DND-41 (cell line): ENCODE measurements at regions not wholly inside any gene's neighbourhood (a gene's known extent, or its start where the extent isn't known, plus 50 kb on each side); places are given as distances from the start of the nearest gene placed in this dataset.
"Not testable (repeated sequence)": the region's sequence is repeated elsewhere in the genome, so short reads cannot be mapped to it uniquely, and the experiment has no call there.

ENCODE experiments used
- ATAC-seq: fragments of 200-7000 bp; cut with Tn5 transposase; 3 replicates; pipeline ENCODE4 v1.9.1; 2021; ENCODE audit warnings: low read depth; ENCODE audit not compliant: insufficient read depth
- DNase-seq: peaks from one replicate; pipeline ENCODE4 v3.0.0-alpha.2; 2020
- H2AFZ ChIP-seq: 2 replicates; pipeline ENCODE4 v1.6.0; 2012; ENCODE audit warnings: low read depth, low read length
- H3K27ac ChIP-seq: 2 replicates; pipeline ENCODE4 v1.5.1; 2012; ENCODE audit warnings: low read length, inconsistent platforms
- H3K27me3 ChIP-seq: fragments of 200-600 bp; sonication (generic); 2 replicates; pipeline ENCODE4 v1.6.0; 2012; ENCODE audit warnings: low read length, mild to moderate bottlenecking, inconsistent platforms; ENCODE audit not compliant: insufficient read depth, poor library complexity
- H3K36me3 ChIP-seq: 2 replicates; pipeline ENCODE4 v1.5.1; 2012; ENCODE audit warnings: low read length, inconsistent platforms; ENCODE audit not compliant: insufficient read depth
- H3K4me1 ChIP-seq: 2 replicates; pipeline ENCODE4 v1.5.1; 2012; ENCODE audit warnings: mild to moderate bottlenecking, low read length; ENCODE audit not compliant: insufficient read depth
- H3K4me2 ChIP-seq: 2 replicates; pipeline ENCODE4 v1.6.0; 2012; ENCODE audit warnings: mild to moderate bottlenecking, moderate library complexity, low read length, inconsistent platforms; ENCODE audit not compliant: insufficient read depth
- H3K4me3 ChIP-seq, 2 experiments: fragments of 200-600 bp in 1 of 2; shearing (Covaris generic) in 1 of 2; 2 replicates each; pipeline ENCODE4 v1.5.1; 2012 to 2016; ENCODE audit warnings: inconsistent platforms in 2 of 2, low read length in 2 of 2, mild to moderate bottlenecking in 2 of 2, low read depth in 1 of 2, moderate library complexity in 1 of 2
- H3K79me2 ChIP-seq: 2 replicates; pipeline ENCODE4 v1.6.0; 2012; ENCODE audit warnings: low read length, inconsistent platforms; ENCODE audit not compliant: insufficient read depth
- H3K9ac ChIP-seq: 2 replicates; pipeline ENCODE4 v1.6.0; 2012; ENCODE audit warnings: low read depth, mild to moderate bottlenecking, inconsistent platforms, low read length, moderate library complexity
- H3K9me3 ChIP-seq: 2 replicates; pipeline ENCODE4 v1.5.1; 2012; ENCODE audit warnings: low read length, moderate library complexity, mild to moderate bottlenecking, inconsistent platforms; ENCODE audit not compliant: insufficient read depth, severe bottlenecking
- H4K20me1 ChIP-seq: 2 replicates; pipeline ENCODE4 v1.6.0; 2012; ENCODE audit warnings: low read length; ENCODE audit not compliant: insufficient read depth

- H3K9me3 ChIP-seq, ATAC-seq, H2AFZ ChIP-seq, H3K36me3 ChIP-seq, H4K20me1 ChIP-seq, H3K79me2 ChIP-seq, H3K27me3 ChIP-seq, H3K9ac ChIP-seq, H3K4me2 ChIP-seq, H3K27ac ChIP-seq, H3K4me3 ChIP-seq, DNase-seq, H3K4me1 ChIP-seq: not testable (repeated sequence)
Measured at GRCh38 chr2:89895629-89896028, 1204.2 kb downstream of the RPIA start.

- DNase-seq: not testable (repeated sequence)
Measured at GRCh38 chr2:89927018-89927417, 1235.5 kb downstream of the RPIA start.

DNA sequence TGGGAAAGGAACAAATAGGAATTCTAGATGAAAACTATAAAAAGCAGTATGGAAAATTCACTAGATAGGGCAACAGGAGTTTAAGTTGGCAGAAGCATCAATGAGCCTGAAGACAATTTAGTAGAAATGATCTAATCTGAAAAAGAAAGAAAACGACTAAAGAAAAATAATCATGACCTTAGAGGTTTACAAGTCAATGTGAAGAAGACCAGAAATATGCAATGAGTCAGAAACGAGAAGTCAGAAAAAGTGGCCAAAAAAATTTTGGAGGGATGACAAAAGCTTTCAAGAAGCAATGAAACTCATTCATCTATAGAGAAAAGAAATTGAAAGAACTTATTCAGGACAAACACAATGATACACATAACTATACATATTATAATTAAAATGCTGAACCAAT is 1244.0 kb downstream of the RPIA start:
- not testable (repeated sequence) for H3K36me3 ChIP-seq, H3K4me2 ChIP-seq, H3K27me3 ChIP-seq, DNase-seq, H3K9ac ChIP-seq, H3K27ac ChIP-seq, H4K20me1 ChIP-seq, H3K4me1 ChIP-seq, ATAC-seq, H3K79me2 ChIP-seq, H3K9me3 ChIP-seq, H2AFZ ChIP-seq, H3K4me3 ChIP-seq

More at GRCh38 chr2:89927018-89927417, 1235.5 kb downstream of the RPIA start:
- not testable (repeated sequence) for ATAC-seq, H3K4me2 ChIP-seq, H3K79me2 ChIP-seq, H3K4me3 ChIP-seq, H3K36me3 ChIP-seq, H4K20me1 ChIP-seq, H2AFZ ChIP-seq, H3K9ac ChIP-seq, H3K27ac ChIP-seq, H3K27me3 ChIP-seq, H3K4me1 ChIP-seq, H3K9me3 ChIP-seq

- not testable (repeated sequence) for H3K4me1 ChIP-seq, H3K4me2 ChIP-seq, H3K36me3 ChIP-seq, ATAC-seq, H3K9ac ChIP-seq, H2AFZ ChIP-seq, H3K4me3 ChIP-seq, H3K27me3 ChIP-seq, DNase-seq, H3K9me3 ChIP-seq, H4K20me1 ChIP-seq, H3K27ac ChIP-seq, H3K79me2 ChIP-seq
Measured at GRCh38 chr2:89936011-89936410, 1244.5 kb downstream of the RPIA start.

GRCh38 chr2:89936559-89936958 is 1245.1 kb downstream of the RPIA start:
- not testable (repeated sequence) for H3K27me3 ChIP-seq, H3K4me1 ChIP-seq, H2AFZ ChIP-seq, H3K79me2 ChIP-seq, H3K9ac ChIP-seq, H3K36me3 ChIP-seq, H3K4me3 ChIP-seq, H3K9me3 ChIP-seq, H3K27ac ChIP-seq, H3K4me2 ChIP-seq, DNase-seq, ATAC-seq, H4K20me1 ChIP-seq

DNA sequence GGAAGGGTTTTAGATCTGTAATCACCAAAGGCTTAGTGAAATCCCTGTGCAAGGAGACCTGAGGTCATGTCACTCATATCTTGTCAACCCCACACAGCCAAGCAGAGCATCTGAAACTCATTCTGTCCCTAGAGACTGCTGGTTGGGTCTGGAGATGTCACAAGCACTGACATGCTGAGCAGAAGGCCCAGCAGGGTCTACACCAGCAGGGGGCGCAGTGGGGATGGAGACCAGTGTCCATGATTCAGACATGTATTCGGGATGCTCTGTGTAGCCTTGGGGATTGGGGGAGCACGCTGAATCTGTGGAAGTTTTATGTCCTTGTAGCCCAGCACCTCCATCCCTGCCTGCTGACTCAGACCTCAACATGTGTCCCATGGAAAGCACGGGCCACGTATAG is 1247.3 kb downstream of the RPIA start:
- not testable (repeated sequence) for H3K79me2 ChIP-seq, DNase-seq, H3K4me3 ChIP-seq, H3K36me3 ChIP-seq, H3K9ac ChIP-seq, H3K4me1 ChIP-seq, H3K27me3 ChIP-seq, H3K9me3 ChIP-seq, H4K20me1 ChIP-seq, H3K4me2 ChIP-seq, H2AFZ ChIP-seq, H3K27ac ChIP-seq
- ATAC-seq: peak; percentile 65

DNA sequence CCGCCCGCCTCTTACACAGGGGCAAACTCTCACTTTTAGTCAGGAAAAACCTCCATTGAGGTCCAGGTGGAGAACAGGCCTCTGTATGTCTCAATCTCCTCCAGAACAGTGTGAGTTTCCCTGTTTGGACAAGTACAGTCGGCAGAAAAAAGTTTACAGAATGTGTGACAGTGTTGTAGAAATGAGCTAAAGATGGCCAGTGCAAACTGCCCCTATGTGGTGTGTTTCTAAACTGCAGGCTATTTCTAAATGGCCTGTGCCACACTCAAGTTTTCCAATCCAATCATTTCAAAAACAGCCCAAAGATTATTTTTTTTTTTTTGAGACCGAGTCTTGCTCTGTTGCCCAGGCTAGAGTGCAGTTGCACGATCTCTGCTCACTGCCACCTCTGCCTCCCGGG is 1252.8 kb downstream of the RPIA start:
- H3K4me2 ChIP-seq, H3K9me3 ChIP-seq, H3K79me2 ChIP-seq, H3K36me3 ChIP-seq, ATAC-seq, H3K27me3 ChIP-seq, H3K4me3 ChIP-seq, H3K9ac ChIP-seq, DNase-seq, H3K27ac ChIP-seq, H3K4me1 ChIP-seq, H2AFZ ChIP-seq, H4K20me1 ChIP-seq: not testable (repeated sequence)

DNA sequence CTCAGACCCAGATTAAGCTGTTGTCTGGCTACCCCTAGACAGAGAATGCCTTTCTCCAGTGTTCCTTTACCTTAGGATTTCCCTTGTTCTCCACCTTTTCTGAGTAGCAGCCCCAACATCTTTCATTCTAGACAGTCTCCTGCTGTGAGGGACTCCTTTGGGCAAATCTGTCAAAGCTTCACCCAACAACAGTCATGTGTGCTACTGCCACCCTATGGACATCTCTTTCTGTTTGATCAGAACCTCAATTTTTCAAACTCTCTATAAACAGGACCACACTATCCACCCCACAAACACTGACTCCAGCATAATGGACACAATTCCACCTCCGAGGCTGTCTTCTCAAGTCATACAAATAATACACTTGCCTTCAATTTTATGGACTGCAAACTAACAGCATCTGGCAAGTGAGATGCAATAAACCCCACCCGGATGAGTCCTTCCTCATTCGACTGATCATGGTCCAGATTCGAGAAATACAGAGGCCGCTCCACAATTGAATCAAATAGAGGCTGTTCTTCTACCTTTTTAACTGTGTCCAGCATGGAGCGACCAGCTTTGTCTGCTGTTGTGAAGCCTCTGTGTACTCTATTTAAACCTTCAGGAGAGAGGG is 1253.6 kb downstream of the RPIA start:
- not testable (repeated sequence) for H4K20me1 ChIP-seq, H3K79me2 ChIP-seq, H3K36me3 ChIP-seq, H3K27me3 ChIP-seq, H2AFZ ChIP-seq, H3K4me2 ChIP-seq, H3K27ac ChIP-seq, H3K4me3 ChIP-seq, ATAC-seq, H3K9me3 ChIP-seq, H3K9ac ChIP-seq, H3K4me1 ChIP-seq, DNase-seq
